ENCODE measurements at regions not wholly inside any gene's neighbourhood (a gene's known extent, or its start where the extent isn't known, plus 50 kb on each side); places are given as distances from the start of the nearest gene placed in this dataset.

DNA sequence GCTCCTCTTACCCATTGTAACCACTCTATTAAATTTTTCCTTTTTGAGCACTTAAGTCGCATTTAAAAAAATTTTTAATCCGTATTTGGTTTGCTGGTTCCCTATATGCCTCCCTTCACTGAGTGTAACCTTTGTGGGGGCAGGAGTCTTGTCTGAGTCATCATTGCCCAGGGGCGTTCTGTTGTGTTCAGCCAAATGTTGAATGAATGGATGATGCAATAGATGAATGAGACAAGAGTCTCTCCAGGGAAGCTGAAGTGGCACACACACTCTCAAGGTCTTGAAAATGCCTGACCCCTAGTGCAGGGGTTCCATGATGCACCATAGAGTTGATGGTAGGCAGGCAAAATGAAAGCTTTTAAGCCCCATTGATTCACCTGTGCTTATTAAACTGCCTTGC is 123.0 kb upstream of the RBFOX1 start:
- no peak overlapping the region for H3K4me3 ChIP-seq
- H3K27ac ChIP-seq = no peak overlapping the region
- TF ChIP-seq CTCF (IDR thresholded peaks at IDR 0.05) = no peak
- H3K36me3 ChIP-seq = no peaks in the 10 kb centered on the region
- DNase-seq (ENCODE audit: low spot score) = no peak
- no peaks in the 10 kb centered on the region for H3K9me3 ChIP-seq
- no peaks in the 10 kb centered on the region for H3K4me1 ChIP-seq
- no peaks in the 10 kb centered on the region for H3K27me3 ChIP-seq

DNA sequence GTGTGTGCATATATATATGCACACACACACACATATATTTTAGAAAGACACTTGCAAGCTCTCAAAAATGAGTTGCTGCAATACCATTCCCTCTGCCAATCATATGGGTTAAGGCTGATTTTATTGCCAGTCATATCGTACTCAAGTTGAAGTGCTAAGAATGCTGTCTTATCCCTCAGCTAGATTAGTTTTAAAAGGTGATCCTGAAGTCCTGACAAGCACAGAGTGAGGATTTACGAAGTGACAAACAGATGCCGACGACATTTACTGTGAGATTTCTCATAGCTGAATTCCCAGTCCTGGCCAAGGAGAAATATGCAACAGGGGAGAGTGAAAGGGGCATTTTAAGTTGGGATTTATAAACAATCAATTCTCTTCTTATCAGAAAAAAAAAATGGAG is 126.2 kb upstream of the RBFOX1 start:
- Histone ChIP-seq H3K4me1 (no peaks in the 10 kb centered on the region), H3K4me3 (no peak overlapping the region), H3K27me3 (no peaks in the 10 kb centered on the region), H3K36me3 (no peaks in the 10 kb centered on the region), H3K9me3 (no peaks in the 10 kb centered on the region), H3K27ac (no peak overlapping the region)
- no peak for TF ChIP-seq CTCF (IDR thresholded peaks at IDR 0.05)
- no peak for DNase-seq (ENCODE audit: low spot score)

DNA sequence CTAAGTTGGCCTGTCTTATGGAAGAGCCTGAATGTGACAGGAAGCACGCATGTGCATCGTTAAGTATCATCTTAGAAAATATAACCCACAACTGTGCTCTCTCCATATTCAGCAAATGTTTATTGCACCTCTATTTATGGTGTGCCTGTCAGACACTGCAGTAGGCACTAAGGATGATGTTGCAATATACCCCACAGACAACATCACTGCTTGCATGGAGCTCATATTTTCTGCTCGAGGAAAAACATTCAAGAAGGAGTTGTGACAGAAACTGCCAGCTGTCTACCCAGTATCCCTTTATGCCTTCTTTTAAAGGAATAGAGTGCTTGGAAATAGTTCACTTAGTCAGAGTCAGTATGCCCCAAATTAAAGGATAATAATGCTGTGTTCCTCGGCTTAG is 132.3 kb upstream of the RBFOX1 start:
- Histone ChIP-seq H3K27me3 (no peaks in the 10 kb centered on the region), H3K4me3 (no peak overlapping the region), H3K36me3 (no peaks in the 10 kb centered on the region), H3K9me3 (peaks cover 0 to 7% of the 10 kb centered on the region in 2 donors), H3K4me1 (no peaks in the 10 kb centered on the region), H3K27ac (no peak overlapping the region)
- TF ChIP-seq CTCF (IDR thresholded peaks at IDR 0.05) = no peak
- DNase-seq (ENCODE audit: low spot score) = no peak

GRCh38 chr16:7185689-7186088 is 147.0 kb upstream of the RBFOX1 start:
- H3K27me3 ChIP-seq = no peaks in the 10 kb centered on the region
- DNase-seq (ENCODE audit: low spot score) = no peak
- no peak overlapping the region for H3K27ac ChIP-seq
- no peaks in the 10 kb centered on the region for H3K4me1 ChIP-seq
- TF ChIP-seq CTCF (IDR thresholded peaks at IDR 0.05) = no peak
- no peak overlapping the region for H3K4me3 ChIP-seq
- no peaks in the 10 kb centered on the region for H3K9me3 ChIP-seq
- no peaks in the 10 kb centered on the region for H3K36me3 ChIP-seq

DNA sequence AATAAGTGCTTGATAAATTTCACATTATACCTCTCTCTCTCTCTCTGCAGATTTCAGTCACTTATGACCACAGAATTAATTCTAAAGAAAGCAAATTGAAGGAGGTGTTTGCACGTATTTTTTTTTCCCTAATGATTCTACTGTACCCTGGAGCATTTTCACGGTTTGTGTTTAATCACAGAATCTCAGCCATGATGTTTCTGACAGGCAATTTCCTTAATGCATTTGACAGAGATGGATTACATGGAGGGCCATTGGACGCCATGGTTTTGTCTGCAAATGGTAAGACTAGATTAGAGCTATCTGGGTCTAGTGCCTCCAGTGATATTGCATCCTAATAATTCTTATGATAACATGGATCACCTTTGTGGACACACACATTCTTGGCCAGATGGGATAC is 147.5 kb upstream of the RBFOX1 start:
- no peak for DNase-seq (ENCODE audit: low spot score)
- Histone ChIP-seq H3K27ac (no peak overlapping the region), H3K9me3 (no peaks in the 10 kb centered on the region), H3K27me3 (no peaks in the 10 kb centered on the region), H3K36me3 (no peaks in the 10 kb centered on the region), H3K4me3 (no peak overlapping the region), H3K4me1 (no peaks in the 10 kb centered on the region)
- TF ChIP-seq CTCF (IDR thresholded peaks at IDR 0.05) = no peak

DNA sequence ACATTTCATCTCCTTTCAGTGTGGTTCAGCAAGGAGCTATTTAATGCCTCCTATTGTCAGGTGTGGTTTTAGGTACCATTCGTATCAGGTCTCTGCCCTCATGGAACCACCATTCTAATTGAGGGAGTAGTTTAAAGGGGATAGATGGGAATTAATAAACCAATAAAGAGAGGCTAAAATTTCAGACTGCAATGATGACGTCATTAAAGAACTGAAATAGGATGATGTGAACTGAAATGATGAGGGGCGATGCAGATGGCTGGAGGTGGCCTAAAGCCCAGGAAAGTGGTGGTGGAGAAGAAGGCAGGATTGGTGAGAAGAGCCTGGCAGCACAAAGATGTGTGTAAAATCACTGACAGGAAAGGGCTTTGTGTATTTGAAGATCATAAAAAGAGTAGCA is 148.9 kb upstream of the RBFOX1 start:
- Histone ChIP-seq H3K27ac (no peak overlapping the region), H3K9me3 (no peaks in the 10 kb centered on the region), H3K4me3 (no peak overlapping the region), H3K4me1 (no peaks in the 10 kb centered on the region), H3K27me3 (no peaks in the 10 kb centered on the region), H3K36me3 (no peaks in the 10 kb centered on the region)
- no peak for TF ChIP-seq CTCF (IDR thresholded peaks at IDR 0.05)
- DNase-seq (ENCODE audit: low spot score) = no peak

Data from right atrium auricular region (tissue), 2 donors.